A673 (cell line): ENCODE measurements at regions not wholly inside any gene's neighbourhood (a gene's known extent, or its start where the extent isn't known, plus 50 kb on each side); places are given as distances from the start of the nearest gene placed in this dataset.

Experiments used
- CTCF ChIP-seq: fragments of 300-800, 200-600 bp; sonication (generic); conservative IDR thresholded peaks from 2 replicates; pipeline ENCODE4 v1.5.1; 2017; ENCODE audit warnings: low read depth, mild to moderate bottlenecking, antibody characterized with exemption, low read length, moderate library complexity, mixed read lengths
- EZH2 ChIP-seq: fragments of 200-600 bp; sonication (generic); IDR thresholded peaks from 2 replicates; pipeline ENCODE4 v1.6.1; 2017; ENCODE audit warnings: borderline replicate concordance, low read depth, mild to moderate bottlenecking, mixed read lengths, antibody characterized with exemption, low read length; ENCODE audit not compliant: poor library complexity, severe bottlenecking

GRCh38 chr3:124147429-124147828, 155.5 kb upstream of the ROPN1 start:
- TF ChIP-seq CTCF (no peak), EZH2 (no peak)
